GM13977 (cell line): ENCODE measurements at regions not wholly inside any gene's neighbourhood (a gene's known extent, or its start where the extent isn't known, plus 50 kb on each side); places are given as distances from the start of the nearest gene placed in this dataset.

Experiments used
- DNase-seq: peaks from one replicate; pipeline ENCODE4 v3.0.0; 2012; ENCODE audit warnings: low spot score
- in situ Hi-C: fragments of 300-500 bp; cut with MboI; formaldehyde crosslinking; loops from one replicate; pipeline ENCODE4 v1.12.0; 2022; ENCODE audit warnings: low sequenced_read_pairs, low pct_unique_long_range_greater_than_20kb, mixed read lengths, inconsistent platforms; ENCODE audit not compliant: unreplicated experiment
- TF ChIP-seq, protein P1 (sequence below): IDR thresholded peaks from 2 replicates; pipeline ENCODE4 v1.5.1; 2012; ENCODE audit warnings: mild to moderate bottlenecking, control low read depth; ENCODE audit not compliant: insufficient read depth; ENCODE audit errors: extremely low read depth, missing control alignments

DNA sequence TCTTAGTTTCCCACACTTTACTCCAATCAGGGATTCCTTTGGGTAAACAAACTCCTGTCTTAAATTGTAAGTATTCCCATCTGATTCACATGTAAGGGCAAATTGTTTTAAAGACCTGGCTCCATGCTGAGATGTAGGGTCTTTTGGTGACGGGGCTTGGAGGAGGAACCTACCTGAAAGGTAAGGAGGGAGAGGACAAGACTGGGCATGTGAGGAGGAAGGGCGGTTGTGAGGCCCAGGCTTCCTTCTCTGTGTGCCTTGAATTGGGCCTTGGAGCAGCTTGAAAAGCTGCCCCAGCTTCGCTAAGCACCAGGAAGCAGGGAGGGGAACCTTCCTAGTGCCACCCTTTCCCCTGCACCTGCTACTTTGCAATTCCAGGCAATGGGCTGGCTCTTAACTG lies 86.8 kb downstream of the C9orf152 start:
- in situ Hi-C loops, result no loop called here
- no peak for DNase-seq
- TF ChIP-seq, protein P1, sequence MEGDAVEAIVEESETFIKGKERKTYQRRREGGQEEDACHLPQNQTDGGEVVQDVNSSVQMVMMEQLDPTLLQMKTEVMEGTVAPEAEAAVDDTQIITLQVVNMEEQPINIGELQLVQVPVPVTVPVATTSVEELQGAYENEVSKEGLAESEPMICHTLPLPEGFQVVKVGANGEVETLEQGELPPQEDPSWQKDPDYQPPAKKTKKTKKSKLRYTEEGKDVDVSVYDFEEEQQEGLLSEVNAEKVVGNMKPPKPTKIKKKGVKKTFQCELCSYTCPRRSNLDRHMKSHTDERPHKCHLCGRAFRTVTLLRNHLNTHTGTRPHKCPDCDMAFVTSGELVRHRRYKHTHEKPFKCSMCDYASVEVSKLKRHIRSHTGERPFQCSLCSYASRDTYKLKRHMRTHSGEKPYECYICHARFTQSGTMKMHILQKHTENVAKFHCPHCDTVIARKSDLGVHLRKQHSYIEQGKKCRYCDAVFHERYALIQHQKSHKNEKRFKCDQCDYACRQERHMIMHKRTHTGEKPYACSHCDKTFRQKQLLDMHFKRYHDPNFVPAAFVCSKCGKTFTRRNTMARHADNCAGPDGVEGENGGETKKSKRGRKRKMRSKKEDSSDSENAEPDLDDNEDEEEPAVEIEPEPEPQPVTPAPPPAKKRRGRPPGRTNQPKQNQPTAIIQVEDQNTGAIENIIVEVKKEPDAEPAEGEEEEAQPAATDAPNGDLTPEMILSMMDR, result no peak

DNA sequence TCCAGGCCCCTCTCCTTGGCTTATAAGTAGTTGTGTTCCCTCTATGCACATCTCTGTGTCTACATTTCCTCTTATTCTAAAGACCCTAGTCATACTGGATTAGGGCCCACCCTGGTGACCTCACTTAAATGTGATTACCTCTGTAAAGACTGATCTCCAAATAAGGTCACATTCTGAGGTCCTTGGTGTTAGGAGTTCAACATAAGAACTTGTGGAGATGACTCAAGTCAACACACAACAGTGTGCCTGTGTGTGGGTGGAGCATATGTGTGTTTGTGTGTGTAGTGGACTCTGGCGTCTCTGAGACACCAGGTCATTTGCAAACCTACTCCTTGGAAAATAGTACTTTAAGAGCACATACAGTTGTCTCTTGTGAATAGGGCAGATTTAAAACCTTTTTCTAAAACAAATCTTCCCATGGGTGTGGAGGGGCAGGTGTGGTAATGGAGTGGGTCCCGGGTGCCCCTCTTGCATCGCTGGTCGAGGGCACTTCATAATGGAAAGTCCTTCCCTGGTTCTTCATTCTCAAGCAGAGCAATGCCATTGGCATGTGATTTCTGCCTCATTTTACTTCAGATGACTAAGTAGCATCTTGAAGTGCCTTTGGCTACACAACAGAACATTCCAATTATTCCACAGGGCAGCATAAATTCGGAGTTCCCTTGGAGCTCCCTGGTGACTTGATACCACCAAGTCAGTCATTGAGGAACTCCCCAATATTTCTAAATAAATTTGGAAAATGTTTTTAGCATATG lies 84.4 kb downstream of the C9orf152 start:
- TF ChIP-seq, protein P1, result no peak
- in situ Hi-C loops, result no loop called here

DNA sequence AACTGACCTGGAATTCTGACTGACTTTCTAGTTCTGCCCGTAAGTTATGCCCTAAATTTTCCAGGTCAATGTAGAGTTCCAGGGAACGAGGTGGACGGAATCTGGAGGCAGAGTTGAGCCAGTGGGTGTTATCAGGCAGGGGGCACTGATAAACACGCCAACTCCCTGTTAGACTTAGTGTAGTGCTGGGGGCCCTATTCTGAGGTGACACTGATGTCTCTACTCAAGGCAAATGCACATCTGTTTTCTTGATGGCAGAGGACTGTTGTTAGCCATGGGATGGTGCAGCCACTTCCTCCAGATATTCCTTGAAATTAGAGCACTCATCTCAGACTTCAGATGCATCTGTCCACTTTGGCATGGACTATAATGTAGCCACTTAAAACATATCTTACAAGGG lies 83.5 kb downstream of the C9orf152 start:
- TF ChIP-seq, protein P1, result no peak
- no peak for DNase-seq
- in situ Hi-C loops, result no loop called here

More for the DNA sequence above, 84.4 kb downstream of the C9orf152 start:
- no peak for DNase-seq

DNA sequence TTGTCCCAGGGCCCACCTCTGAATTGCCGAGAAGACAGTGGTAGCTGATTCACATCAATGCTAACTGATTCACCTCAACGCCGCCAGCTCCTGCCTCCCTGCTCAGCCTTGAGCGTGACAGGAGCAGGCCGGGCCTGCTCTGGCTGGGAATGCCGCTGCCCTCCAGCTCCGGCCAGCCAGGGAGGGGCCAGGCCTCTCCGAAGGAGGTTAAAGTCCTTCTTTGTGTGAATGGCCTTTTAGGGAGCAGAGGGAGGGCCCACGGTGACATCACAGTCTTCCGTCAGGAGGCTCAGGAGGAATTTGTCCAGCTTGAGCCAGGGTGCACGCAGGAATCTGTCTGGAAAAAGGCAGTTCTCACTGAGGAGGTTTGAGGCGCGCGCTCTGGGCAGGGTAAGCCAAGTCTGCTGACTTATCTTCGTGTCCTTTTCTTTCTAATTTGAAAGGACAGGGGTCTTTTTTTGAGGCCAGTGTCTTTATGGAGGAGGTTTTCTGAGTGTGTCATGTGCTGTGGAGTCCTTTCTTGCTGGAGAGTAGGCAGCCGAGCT lies 82.7 kb downstream of the C9orf152 start:
- TF ChIP-seq, protein P1, result no peak
- DNase-seq, result no peak
- in situ Hi-C loops, result no loop called here

DNA sequence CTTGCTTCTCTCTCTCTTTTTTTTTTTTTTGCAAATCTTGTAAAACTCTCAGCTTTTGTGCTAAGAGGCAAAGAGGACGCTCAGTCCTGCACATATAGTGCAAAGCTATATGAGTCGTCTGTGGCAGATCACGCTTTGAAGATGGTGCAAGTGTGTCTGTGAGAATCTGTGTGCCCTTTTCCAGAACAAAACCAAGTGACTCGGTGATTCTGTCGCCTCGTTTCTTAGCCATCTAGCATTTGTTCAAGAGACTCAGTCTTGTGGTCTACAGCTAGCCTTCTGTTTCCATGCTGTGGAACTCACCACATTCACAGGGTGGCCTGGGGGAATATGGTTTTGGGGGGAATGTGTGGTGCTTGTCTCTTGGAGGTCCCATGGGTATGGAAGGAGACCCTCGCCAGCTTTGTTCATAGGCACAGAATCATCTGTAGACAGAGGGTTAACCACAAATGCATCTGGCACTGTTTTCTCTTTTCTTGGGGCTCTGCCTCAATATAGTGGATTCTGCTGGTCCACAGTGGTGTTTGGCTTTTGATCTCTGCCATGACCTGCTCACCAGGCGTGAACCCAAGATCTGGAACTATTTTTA lies 82.1 kb downstream of the C9orf152 start:
- TF ChIP-seq, protein P1, result no peak
- in situ Hi-C loops, result no loop called here
- no peak for DNase-seq

DNA sequence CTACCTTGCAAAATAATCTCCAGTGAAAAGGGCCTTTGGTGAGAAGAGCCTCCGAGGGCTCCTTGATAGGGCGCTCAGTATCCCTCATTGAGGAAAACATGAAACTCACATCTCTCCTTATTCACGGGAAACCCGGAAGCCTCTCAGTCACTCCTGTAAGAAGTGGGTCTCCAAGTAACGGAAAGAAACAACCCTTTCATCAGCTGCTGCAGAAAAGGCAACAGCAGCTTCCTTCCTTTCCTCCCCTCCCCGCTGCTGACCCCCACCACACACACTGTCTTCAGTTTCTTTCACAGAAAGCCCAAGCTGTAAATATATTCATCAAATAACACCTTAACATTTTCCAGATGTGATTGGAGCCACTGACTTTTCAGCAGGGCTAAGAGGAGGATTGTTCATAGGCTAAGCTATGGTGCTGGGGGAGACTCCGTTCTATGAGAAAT lies 81.4 kb downstream of the C9orf152 start:
- TF ChIP-seq, protein P1, result no peak
- in situ Hi-C loops, result no loop called here
- DNase-seq, result no peak
